ENCODE measurements at regions not wholly inside any gene's neighbourhood (a gene's known extent, or its start where the extent isn't known, plus 50 kb on each side); places are given as distances from the start of the nearest gene placed in this dataset.

DNA sequence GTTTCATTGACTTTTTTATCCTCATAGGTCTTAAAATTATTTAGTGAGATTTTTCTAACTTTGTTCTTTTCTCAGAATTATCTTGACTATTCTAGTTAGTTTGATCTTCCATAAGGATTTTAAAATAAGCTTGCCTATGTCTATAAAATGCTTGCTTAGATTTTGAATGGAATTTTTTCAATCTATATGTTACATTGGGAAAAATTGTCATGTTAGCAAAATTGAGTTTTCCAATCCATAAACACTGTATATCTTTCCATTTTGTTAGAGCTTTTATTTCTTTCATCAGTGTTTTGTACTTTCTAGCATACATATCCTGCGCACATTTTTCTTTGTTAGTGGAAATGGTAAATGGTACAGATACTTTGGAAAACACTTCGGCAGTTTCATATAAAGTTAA, 312.9 kb downstream of the PDHA2 start (continued):
- TF ChIP-seq, protein P1, sequence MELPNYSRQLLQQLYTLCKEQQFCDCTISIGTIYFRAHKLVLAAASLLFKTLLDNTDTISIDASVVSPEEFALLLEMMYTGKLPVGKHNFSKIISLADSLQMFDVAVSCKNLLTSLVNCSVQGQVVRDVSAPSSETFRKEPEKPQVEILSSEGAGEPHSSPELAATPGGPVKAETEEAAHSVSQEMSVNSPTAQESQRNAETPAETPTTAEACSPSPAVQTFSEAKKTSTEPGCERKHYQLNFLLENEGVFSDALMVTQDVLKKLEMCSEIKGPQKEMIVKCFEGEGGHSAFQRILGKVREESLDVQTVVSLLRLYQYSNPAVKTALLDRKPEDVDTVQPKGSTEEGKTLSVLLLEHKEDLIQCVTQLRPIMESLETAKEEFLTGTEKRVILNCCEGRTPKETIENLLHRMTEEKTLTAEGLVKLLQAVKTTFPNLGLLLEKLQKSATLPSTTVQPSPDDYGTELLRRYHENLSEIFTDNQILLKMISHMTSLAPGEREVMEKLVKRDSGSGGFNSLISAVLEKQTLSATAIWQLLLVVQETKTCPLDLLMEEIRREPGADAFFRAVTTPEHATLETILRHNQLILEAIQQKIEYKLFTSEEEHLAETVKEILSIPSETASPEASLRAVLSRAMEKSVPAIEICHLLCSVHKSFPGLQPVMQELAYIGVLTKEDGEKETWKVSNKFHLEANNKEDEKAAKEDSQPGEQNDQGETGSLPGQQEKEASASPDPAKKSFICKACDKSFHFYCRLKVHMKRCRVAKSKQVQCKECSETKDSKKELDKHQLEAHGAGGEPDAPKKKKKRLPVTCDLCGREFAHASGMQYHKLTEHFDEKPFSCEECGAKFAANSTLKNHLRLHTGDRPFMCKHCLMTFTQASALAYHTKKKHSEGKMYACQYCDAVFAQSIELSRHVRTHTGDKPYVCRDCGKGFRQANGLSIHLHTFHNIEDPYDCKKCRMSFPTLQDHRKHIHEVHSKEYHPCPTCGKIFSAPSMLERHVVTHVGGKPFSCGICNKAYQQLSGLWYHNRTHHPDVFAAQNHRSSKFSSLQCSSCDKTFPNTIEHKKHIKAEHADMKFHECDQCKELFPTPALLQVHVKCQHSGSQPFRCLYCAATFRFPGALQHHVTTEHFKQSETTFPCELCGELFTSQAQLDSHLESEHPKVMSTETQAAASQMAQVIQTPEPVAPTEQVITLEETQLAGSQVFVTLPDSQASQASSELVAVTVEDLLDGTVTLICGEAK (IDR thresholded peaks at IDR 0.05; ENCODE audit: borderline replicate concordance) = no peak
- TF ChIP-seq, protein P2, sequence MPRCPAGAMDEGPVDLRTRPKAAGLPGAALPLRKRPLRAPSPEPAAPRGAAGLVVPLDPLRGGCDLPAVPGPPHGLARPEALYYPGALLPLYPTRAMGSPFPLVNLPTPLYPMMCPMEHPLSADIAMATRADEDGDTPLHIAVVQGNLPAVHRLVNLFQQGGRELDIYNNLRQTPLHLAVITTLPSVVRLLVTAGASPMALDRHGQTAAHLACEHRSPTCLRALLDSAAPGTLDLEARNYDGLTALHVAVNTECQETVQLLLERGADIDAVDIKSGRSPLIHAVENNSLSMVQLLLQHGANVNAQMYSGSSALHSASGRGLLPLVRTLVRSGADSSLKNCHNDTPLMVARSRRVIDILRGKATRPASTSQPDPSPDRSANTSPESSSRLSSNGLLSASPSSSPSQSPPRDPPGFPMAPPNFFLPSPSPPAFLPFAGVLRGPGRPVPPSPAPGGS (IDR thresholded peaks at IDR 0.05; ENCODE audit: borderline replicate concordance, insufficient read depth, low read depth, low read length, poor library complexity, severe bottlenecking) = no peak
- TF ChIP-seq CBX3 (IDR thresholded peaks at IDR 0.05; ENCODE audit: borderline replicate concordance, low read depth) = no peak

DNA sequence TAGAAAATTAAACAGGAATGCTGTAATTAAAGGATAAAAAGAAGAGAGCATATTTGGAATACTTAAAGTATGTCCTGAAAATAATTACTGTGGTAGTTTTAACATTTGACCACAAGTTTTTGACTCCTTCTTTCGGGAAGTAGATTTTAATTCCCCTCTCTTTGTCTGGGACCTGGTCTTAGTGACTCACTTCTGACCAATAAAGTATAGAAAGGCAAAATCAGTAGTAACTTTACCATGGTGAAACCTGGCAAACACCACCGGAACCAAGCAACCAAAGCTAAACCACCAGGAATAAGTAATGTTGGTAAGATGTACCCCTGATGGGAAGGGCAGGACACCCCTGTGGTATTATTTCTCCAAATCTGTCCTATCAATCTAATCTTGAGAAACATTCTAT, 314.8 kb downstream of the PDHA2 start:
- RAD21 ChIA-PET (ENCODE audit: unreplicated experiment) = no interaction called here
- no peak overlapping the region for H3K4me2 ChIP-seq (ENCODE audit: control insufficient read depth, insufficient read depth)
- no peak for TF ChIP-seq IKZF1 (conservative IDR thresholded peaks at IDR 0.05)
- TF ChIP-seq RB1 (IDR thresholded peaks at IDR 0.05; ENCODE audit: borderline replicate concordance) = no peak
- TF ChIP-seq EED (IDR thresholded peaks at IDR 0.05; ENCODE audit: low read depth) = no peak
- TF ChIP-seq, protein P3, sequence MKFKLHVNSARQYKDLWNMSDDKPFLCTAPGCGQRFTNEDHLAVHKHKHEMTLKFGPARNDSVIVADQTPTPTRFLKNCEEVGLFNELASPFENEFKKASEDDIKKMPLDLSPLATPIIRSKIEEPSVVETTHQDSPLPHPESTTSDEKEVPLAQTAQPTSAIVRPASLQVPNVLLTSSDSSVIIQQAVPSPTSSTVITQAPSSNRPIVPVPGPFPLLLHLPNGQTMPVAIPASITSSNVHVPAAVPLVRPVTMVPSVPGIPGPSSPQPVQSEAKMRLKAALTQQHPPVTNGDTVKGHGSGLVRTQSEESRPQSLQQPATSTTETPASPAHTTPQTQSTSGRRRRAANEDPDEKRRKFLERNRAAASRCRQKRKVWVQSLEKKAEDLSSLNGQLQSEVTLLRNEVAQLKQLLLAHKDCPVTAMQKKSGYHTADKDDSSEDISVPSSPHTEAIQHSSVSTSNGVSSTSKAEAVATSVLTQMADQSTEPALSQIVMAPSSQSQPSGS (IDR thresholded peaks at IDR 0.05; ENCODE audit: low read length) = no peak
- TF ChIP-seq BCL11A (IDR thresholded peaks at IDR 0.05; ENCODE audit: low read depth, low read length) = no peak
- TF ChIP-seq SIX5 (IDR thresholded peaks at IDR 0.05; ENCODE audit: low read depth, low read length, severe bottlenecking) = no peak
- TF ChIP-seq NFYB (IDR thresholded peaks at IDR 0.05; ENCODE audit: insufficient read depth, low read depth, low read length) = no peak
- no peak for TF ChIP-seq SIN3A (IDR thresholded peaks at IDR 0.05; ENCODE audit: low read depth, low read length)
- no peak for TF ChIP-seq POLR2AphosphoS5 (IDR thresholded peaks at IDR 0.05; ENCODE audit: low read length)
- TF ChIP-seq SP1 (IDR thresholded peaks at IDR 0.05; ENCODE audit: low read depth, low read length) = no peak
- TF ChIP-seq MEF2B (IDR thresholded peaks at IDR 0.05; ENCODE audit: partially characterized antibody, poor library complexity, severe bottlenecking) = no peak
- TF ChIP-seq YBX1 (IDR thresholded peaks at IDR 0.05) = no peak

More for the DNA sequence above, 314.8 kb downstream of the PDHA2 start:
- FAIRE-seq = no peak
- Histone ChIP-seq H3K4me1 (ENCODE audit: control insufficient read depth, insufficient read depth, low read length) (no peaks in the 10 kb centered on the region), H3K27me3 (replicated peaks in 1 of 2; ENCODE audit: control insufficient read depth in 2 of 2, insufficient read depth in 2 of 2, low read length in 1 of 2) (no peaks in the 10 kb centered on the region), H3K9me3 (replicated peaks; ENCODE audit: control insufficient read depth, insufficient read depth, low read length) (no peaks in the 10 kb centered on the region), H2AFZ (ENCODE audit: control insufficient read depth, low read depth, low read length) (no peak overlapping the region), H3K79me2 (ENCODE audit: control insufficient read depth, insufficient read depth, low read length) (no peaks in the 10 kb centered on the region), H4K20me1 (ENCODE audit: control insufficient read depth, insufficient read depth) (no peaks in the 10 kb centered on the region), H3K4me3 (no peak overlapping the region), H3K27ac (ENCODE audit: control insufficient read depth, insufficient read depth) (no peak overlapping the region), H3K9ac (ENCODE audit: control insufficient read depth, insufficient read depth, low read length) (no peak overlapping the region), H3K36me3 (ENCODE audit: control insufficient read depth in 2 of 2, insufficient read depth in 2 of 2, low read length in 1 of 2) (no peaks in the 10 kb centered on the region)
- WGBS (ENCODE audit: insufficient coverage, insufficient replicate concordance, low lambda C conversion rate, missing lambda C conversion rate) = 50% methylated on average over 2 of the region's 2 CpGs
- BruUV-seq (replicated peaks) = no TSS peak
- ATAC-seq = no peak
- DNase-seq (ENCODE audit: low read depth, low spot score) = no peak
- SMC1A ChIA-PET (ENCODE audit: uncharacterized antibody, unreplicated experiment) = no interaction called here
- POLR2A ChIA-PET = no interaction called here
- CTCF ChIA-PET = no interaction called here
- intact Hi-C loops (cut with micrococcal nuclease; ENCODE audit: unreplicated experiment) (no loop called here), in situ Hi-C loops (cut with MboI) (no loop called here)

Measured in GM12878 (cell line).